ENCODE measurements at regions not wholly inside any gene's neighbourhood (a gene's known extent, or its start where the extent isn't known, plus 50 kb on each side); places are given as distances from the start of the nearest gene placed in this dataset.

GRCh38 chr6:126541806-126542491 lies 202.0 kb downstream of the CENPW start (continued):
- TF ChIP-seq USF1 (IDR thresholded peaks at IDR 0.05; ENCODE audit: borderline replicate concordance, extremely low read length, insufficient read depth, low read depth, low read length) (no peak), PAX8 (IDR thresholded peaks at IDR 0.05) (no peak), CHD4 (IDR thresholded peaks at IDR 0.05) (no peak), ZNF687 (IDR thresholded peaks at IDR 0.05) (no peak), RUNX3 (IDR thresholded peaks at IDR 0.05; ENCODE audit: low read length) (no peak), EGR1 (IDR thresholded peaks at IDR 0.05; ENCODE audit: borderline replicate concordance in 1 of 2, low read depth in 2 of 2, low read length in 2 of 2) (no peak), NFXL1 (IDR thresholded peaks at IDR 0.05; ENCODE audit: borderline replicate concordance) (no peak), NR2C1 (IDR thresholded peaks at IDR 0.05) (no peak)

Data from GM12878 (cell line).